Glutamatergic neuron (in vitro differentiated cells): ENCODE measurements at regions not wholly inside any gene's neighbourhood (a gene's known extent, or its start where the extent isn't known, plus 50 kb on each side); places are given as distances from the start of the nearest gene placed in this dataset.

Experiments used
- DNase-seq: peaks from one replicate; pipeline ENCODE4 v3.0.0; 2022
- H3K27ac Mint-ChIP-seq: one replicate; pipeline ENCODE4 v1.8.0; 2020; ENCODE audit warnings: mild to moderate bottlenecking, mixed read lengths, inconsistent platforms; ENCODE audit not compliant: unreplicated experiment
- H3K27me3 Mint-ChIP-seq: one replicate; pipeline ENCODE4 v1.8.0; 2020; ENCODE audit warnings: mild to moderate bottlenecking, moderate library complexity, mixed read lengths, inconsistent platforms; ENCODE audit not compliant: unreplicated experiment
- H3K36me3 Mint-ChIP-seq: one replicate; pipeline ENCODE4 v1.8.0; 2020; ENCODE audit warnings: mild to moderate bottlenecking, mixed read lengths, inconsistent platforms; ENCODE audit not compliant: unreplicated experiment
- H3K4me1 Mint-ChIP-seq: one replicate; pipeline ENCODE4 v1.8.0; 2020; ENCODE audit warnings: mild to moderate bottlenecking, low read depth, mixed read lengths, inconsistent platforms; ENCODE audit not compliant: unreplicated experiment
- H3K4me3 Mint-ChIP-seq: one replicate; pipeline ENCODE4 v1.8.0; 2020; ENCODE audit warnings: mild to moderate bottlenecking, mixed read lengths, inconsistent platforms; ENCODE audit not compliant: unreplicated experiment
- H3K9me3 Mint-ChIP-seq: one replicate; pipeline ENCODE4 v1.8.0; 2020; ENCODE audit warnings: mild to moderate bottlenecking, moderate library complexity, mixed read lengths, inconsistent platforms; ENCODE audit not compliant: unreplicated experiment
- CTCF ChIP-seq: fragments of 200-600 bp; sonication (generic); IDR thresholded peaks from one replicate; pipeline ENCODE4 v1.5.0; 2021; ENCODE audit not compliant: partially characterized antibody, unreplicated experiment

GRCh38 chr10:130443066-130443465, 306.9 kb downstream of the GLRX3 start:
- Mint-ChIP-seq H3K27ac (no peak overlapping the region), H3K9me3 (peaks cover 5% of the 10 kb centered on the region), H3K4me3 (no peak overlapping the region), H3K27me3 (no peaks in the 10 kb centered on the region), H3K4me1 (no peaks in the 10 kb centered on the region), H3K36me3 (no peaks in the 10 kb centered on the region)
- no peak for TF ChIP-seq CTCF
- DNase-seq: no peak

GRCh38 chr10:130453036-130453720, 317.0 kb downstream of the GLRX3 start:
- Mint-ChIP-seq H3K36me3 (peaks cover 7% of the 10 kb centered on the region), H3K27me3 (peaks cover 3% of the 10 kb centered on the region), H3K4me3 (no peak overlapping the region), H3K4me1 (no peaks in the 10 kb centered on the region), H3K27ac (no peak overlapping the region), H3K9me3 (peaks cover 6% of the 10 kb centered on the region)
- no peak for TF ChIP-seq CTCF
- no peak for DNase-seq

- DNase-seq: no peak
- Mint-ChIP-seq H3K27me3 (peaks cover 3% of the 10 kb centered on the region), H3K27ac (no peak overlapping the region), H3K9me3 (peaks cover 8% of the 10 kb centered on the region), H3K4me3 (no peak overlapping the region), H3K36me3 (peaks cover 10% of the 10 kb centered on the region), H3K4me1 (no peaks in the 10 kb centered on the region)
- TF ChIP-seq CTCF: no peak
Observed at GRCh38 chr10:130453721-130454542, 317.7 kb downstream of the GLRX3 start.

- no peak for DNase-seq
- no peak for TF ChIP-seq CTCF
- no peak overlapping the region for H3K4me3 Mint-ChIP-seq
- H3K27ac Mint-ChIP-seq: no peak overlapping the region
- H3K9me3 Mint-ChIP-seq: peaks cover 7% of the 10 kb centered on the region
- H3K4me1 Mint-ChIP-seq: no peaks in the 10 kb centered on the region
- peaks cover 10% of the 10 kb centered on the region for H3K36me3 Mint-ChIP-seq
- peaks cover 3% of the 10 kb centered on the region for H3K27me3 Mint-ChIP-seq
Observed at GRCh38 chr10:130454543-130455000, 318.4 kb downstream of the GLRX3 start.
